Left lung (tissue), 4 donors: ENCODE measurements at regions not wholly inside any gene's neighbourhood (a gene's known extent, or its start where the extent isn't known, plus 50 kb on each side); places are given as distances from the start of the nearest gene placed in this dataset.
"Not testable (repeated sequence)": the region's sequence is repeated elsewhere in the genome, so short reads cannot be mapped to it uniquely, and the experiment has no call there.

Experiments
- ATAC-seq: fragments of 200-7000 bp; cut with Tn5 transposase; one replicate; pipeline ENCODE4 v1.9.1; 2020; ENCODE audit warnings: moderate library complexity
- DNase-seq, 4 donors: peaks; one replicate each; pipeline ENCODE4 v3.0.0-alpha.2; 2013 to 2020
- H3K27ac ChIP-seq, 2 donors: fragments of 200-600 bp; sonication (generic) in 1 of 2; one replicate each; pipeline versions ENCODE4 v1.5.0 to v1.8.0; 2020 to 2021
- H3K27me3 ChIP-seq, 2 donors: fragments of 200-600 bp; sonication (generic) in 1 of 2; one replicate each; pipeline versions ENCODE4 v1.5.0 to v1.8.0; 2020 to 2021
- H3K36me3 ChIP-seq, 2 donors: fragments of 200-600 bp; sonication (generic) in 1 of 2; one replicate each; pipeline versions ENCODE4 v1.5.0 to v1.8.0; 2020 to 2021
- H3K4me1 ChIP-seq, 2 donors: fragments of 200-600 bp; one replicate each; pipeline ENCODE4 v1.8.0; 2021
- H3K4me3 ChIP-seq, 2 donors: fragments of 200-600 bp; sonication (generic) in 1 of 2; one replicate each; pipeline versions ENCODE4 v1.5.0 to v1.8.0; 2020 to 2021; ENCODE audit warnings: mild to moderate bottlenecking in 1 of 2
- H3K9me3 ChIP-seq, 2 donors: fragments of 200-600 bp; sonication (generic) in 1 of 2; one replicate each; pipeline versions ENCODE4 v1.5.0 to v1.8.0; 2020 to 2021
- intact Hi-C, 2 donors: fragments of 100-400 bp; cut with DNase I; formaldehyde crosslinking; loops; one replicate each; pipeline versions ENCODE4 v1.11.2 to v1.14.2; 2022
- TF ChIP-seq, protein P1 (sequence below), 2 donors: fragments of 200-600 bp; sonication (generic) in 1 of 2; IDR thresholded peaks; one replicate each; pipeline versions ENCODE4 v1.5.0 to v1.8.0; 2021; ENCODE audit warnings: antibody characterized with exemption in 2 of 2
- donor health status: DM: no; HTN: yes; CAD: no.
- donor health status: DM: no; HTN: no; CAD: no.

DNA sequence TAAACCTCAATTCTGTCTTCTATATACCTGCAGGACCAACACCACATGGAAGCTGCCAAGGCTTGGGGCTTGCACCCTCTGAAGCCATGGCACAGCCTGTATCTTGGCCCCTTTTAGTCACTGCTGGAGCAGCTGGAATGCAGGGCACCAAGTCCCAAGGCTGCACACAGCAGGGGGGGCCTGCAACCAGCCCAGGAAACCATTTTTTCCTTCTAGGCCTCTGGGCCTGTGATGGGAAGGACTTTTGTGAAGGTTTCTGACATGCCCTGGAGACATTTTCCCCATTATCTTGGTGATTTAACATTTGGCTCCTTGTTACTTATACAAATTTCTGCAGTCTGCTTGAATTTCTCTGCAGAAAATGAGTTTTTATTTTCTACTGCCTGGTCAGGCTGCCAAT is 123.2 kb upstream of the PCGF5 start:
- H3K27me3 ChIP-seq, result no peaks in the 10 kb centered on the region
- no peak overlapping the region for H3K27ac ChIP-seq
- H3K36me3 ChIP-seq, result no peaks in the 10 kb centered on the region
- peaks cover 0 to 23% of the 10 kb centered on the region in 2 donors for H3K9me3 ChIP-seq
- H3K4me3 ChIP-seq, result no peak overlapping the region
- TF ChIP-seq, protein P1, sequence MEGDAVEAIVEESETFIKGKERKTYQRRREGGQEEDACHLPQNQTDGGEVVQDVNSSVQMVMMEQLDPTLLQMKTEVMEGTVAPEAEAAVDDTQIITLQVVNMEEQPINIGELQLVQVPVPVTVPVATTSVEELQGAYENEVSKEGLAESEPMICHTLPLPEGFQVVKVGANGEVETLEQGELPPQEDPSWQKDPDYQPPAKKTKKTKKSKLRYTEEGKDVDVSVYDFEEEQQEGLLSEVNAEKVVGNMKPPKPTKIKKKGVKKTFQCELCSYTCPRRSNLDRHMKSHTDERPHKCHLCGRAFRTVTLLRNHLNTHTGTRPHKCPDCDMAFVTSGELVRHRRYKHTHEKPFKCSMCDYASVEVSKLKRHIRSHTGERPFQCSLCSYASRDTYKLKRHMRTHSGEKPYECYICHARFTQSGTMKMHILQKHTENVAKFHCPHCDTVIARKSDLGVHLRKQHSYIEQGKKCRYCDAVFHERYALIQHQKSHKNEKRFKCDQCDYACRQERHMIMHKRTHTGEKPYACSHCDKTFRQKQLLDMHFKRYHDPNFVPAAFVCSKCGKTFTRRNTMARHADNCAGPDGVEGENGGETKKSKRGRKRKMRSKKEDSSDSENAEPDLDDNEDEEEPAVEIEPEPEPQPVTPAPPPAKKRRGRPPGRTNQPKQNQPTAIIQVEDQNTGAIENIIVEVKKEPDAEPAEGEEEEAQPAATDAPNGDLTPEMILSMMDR (IDR thresholded peaks at IDR 0.05), result no peak
- no peak for DNase-seq
- intact Hi-C loops, result no loop called here
- H3K4me1 ChIP-seq, result no peaks in the 10 kb centered on the region
- ATAC-seq, result no peak

DNA sequence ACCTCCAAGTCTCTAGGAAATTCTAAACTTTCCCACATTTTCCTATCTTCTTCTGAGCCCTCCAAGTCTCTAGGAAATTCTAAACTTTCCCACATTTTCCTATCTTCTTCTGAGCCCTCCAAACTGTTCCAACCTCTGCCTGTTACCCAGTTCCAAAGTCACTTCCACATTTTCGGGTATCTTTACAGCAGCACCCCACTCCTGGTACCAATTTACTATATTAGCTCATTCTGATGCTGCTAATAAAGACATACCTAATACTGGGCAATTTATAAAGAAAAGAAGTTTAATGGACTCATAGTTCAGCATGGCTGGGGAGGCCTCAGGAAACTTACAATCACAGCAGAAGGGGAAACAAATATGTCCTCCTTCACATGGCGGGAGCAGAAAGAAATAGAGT is 122.4 kb upstream of the PCGF5 start:
- H3K27me3 ChIP-seq, ATAC-seq, H3K4me1 ChIP-seq, H3K36me3 ChIP-seq, H3K27ac ChIP-seq, H3K4me3 ChIP-seq, DNase-seq, intact Hi-C loops: not testable (repeated sequence)
- peaks cover 0 to 22% of the 10 kb centered on the region in 2 donors for H3K9me3 ChIP-seq

DNA sequence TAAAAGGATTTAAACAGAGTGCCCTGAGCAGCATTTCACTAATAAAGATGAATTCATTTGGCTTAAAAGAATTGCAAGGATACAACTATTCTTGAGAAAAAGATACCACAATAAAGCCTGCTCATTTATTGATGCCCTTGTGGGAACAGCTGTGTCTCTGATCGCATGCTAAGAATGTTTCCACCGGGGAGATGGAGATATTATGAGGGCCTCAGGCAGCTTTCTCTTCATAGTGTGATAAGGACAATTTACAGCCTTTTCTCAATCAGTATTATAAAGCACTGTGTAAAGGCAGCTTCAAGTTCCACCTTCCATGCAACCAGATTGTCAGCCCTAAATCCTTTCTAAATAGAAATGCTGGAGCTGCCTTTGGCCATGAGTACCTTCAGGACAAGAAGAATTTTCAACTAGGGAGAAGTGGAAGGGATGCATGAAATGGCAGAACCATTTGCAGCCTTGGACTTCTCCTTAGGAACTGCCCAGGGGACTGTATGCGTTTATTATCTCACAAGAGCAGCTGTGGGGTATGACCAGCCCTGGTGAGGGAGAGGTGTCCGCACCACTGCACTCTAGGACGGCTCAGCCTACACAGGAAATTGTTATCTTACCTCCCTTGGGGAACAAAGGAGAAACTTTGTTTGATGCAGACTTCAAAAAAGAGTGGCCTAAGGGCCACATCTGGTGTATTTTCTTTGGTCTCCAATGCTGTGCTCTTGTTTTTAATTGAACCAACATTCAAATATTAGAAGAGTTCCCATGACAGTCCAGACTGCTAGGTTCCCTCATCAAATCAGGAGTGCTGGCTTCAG is 116.9 kb upstream of the PCGF5 start:
- Histone ChIP-seq H3K9me3 (peaks cover 0 to 8% of the 10 kb centered on the region in 2 donors), H3K27me3 (no peaks in the 10 kb centered on the region), H3K36me3 (no peaks in the 10 kb centered on the region), H3K4me1 (no peaks in the 10 kb centered on the region), H3K4me3 (no peak overlapping the region), H3K27ac (no peak overlapping the region)
- ATAC-seq (no peak), DNase-seq (no peak)
- intact Hi-C loops, result no loop called here
- TF ChIP-seq, protein P1 (IDR thresholded peaks at IDR 0.05), result no peak

DNA sequence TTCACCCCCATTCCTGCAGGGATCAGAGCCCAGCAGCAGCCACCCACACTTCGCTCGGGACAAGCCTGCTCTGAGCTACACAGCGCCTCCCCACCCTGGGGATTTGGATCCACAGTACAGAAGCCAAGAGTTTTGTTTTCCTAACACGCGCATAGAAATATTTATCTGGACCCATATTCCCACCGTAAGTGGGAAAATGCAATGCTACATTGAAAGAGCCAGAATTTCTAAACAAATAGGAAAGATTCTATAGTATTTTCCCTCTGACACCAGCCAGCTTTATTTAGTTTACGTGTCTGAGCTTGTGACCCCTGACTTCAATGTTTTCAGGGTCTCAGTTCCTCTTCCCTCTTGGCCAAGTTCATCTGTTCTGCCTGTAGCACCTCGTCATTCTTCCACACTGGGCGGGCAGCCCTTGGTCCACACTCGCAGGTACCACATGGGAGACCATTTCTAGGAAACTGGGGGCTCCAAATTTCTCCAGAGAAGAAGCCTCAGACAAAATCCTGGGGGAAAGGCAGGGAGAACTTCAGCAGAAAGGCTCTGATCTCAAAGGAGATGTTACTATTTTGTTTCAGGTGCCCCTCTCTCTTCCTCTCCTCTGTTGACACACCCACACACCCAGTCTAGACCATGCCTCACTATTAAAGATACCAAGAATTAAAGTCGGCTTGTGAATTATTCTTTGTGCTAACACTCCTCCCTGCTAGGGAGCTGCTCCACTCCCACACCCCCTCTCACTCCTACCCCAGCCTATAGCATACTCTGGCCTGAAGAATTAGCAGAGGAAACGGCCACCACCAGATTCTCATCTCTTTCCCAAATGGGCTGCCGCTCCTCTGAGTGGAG is 116.0 kb upstream of the PCGF5 start:
- Histone ChIP-seq H3K27ac (no peak overlapping the region), H3K36me3 (no peaks in the 10 kb centered on the region), H3K4me3 (no peak overlapping the region), H3K4me1 (no peaks in the 10 kb centered on the region), H3K9me3 (peaks cover 0 to 6% of the 10 kb centered on the region in 2 donors), H3K27me3 (no peaks in the 10 kb centered on the region)
- TF ChIP-seq, protein P1 (IDR thresholded peaks at IDR 0.05), result no peak
- DNase-seq (no peak), ATAC-seq (no peak)
- intact Hi-C loops, result no loop called here

DNA sequence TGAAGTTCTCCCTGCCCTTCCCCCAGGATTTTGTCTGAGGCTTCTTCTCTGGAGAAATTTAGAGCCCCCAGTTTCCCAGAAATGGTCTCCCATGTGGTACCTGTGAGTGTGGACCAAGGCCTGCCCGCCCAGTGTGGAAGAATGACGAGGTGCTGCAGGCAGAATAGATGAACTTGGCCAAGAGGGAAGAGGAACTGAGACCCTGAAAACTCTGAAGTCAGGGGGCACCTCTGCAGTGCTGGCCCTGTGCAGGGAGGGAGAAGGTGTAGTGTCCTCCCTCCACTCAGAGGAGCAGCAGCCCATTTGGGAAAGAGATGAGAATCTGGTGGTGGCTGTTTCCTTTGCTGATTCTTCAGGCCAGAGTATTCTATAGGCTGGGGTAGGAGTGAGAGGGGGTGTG is 115.2 kb upstream of the PCGF5 start:
- Histone ChIP-seq H3K4me3 (no peak overlapping the region), H3K36me3 (no peaks in the 10 kb centered on the region), H3K27me3 (no peaks in the 10 kb centered on the region), H3K4me1 (no peaks in the 10 kb centered on the region), H3K27ac (no peak overlapping the region), H3K9me3 (peaks cover 0 to 6% of the 10 kb centered on the region in 2 donors)
- TF ChIP-seq, protein P1 (IDR thresholded peaks at IDR 0.05), result no peak
- intact Hi-C loops, result no loop called here
- DNase-seq (no peak), ATAC-seq (no peak)
